IPS-NIHi11 (cell line): ENCODE measurements at regions not wholly inside any gene's neighbourhood (a gene's known extent, or its start where the extent isn't known, plus 50 kb on each side); places are given as distances from the start of the nearest gene placed in this dataset.

ENCODE experiments used
- DNase-seq: peaks from one replicate; pipeline ENCODE4 v3.0.0; 2012; ENCODE audit warnings: mixed read lengths, low spot score

GRCh38 chr13:111999352-111999751, 67.6 kb upstream of the SOX1 start:
- no peak for DNase-seq

GRCh38 chr13:112000888-112001287, 66.1 kb upstream of the SOX1 start:
- no peak for DNase-seq

GRCh38 chr13:112001571-112001970, 65.4 kb upstream of the SOX1 start:
- no peak for DNase-seq

- DNase-seq, result no peak
These were observed 63.6 kb upstream of the SOX1 start for GRCh38 chr13:112003396-112003795.

- no peak for DNase-seq
These were observed 63.0 kb upstream of the SOX1 start for GRCh38 chr13:112003941-112004340.

GRCh38 chr13:112005925-112006324, 61.0 kb upstream of the SOX1 start:
- no peak for DNase-seq

- DNase-seq, result no peak
These were observed 59.8 kb upstream of the SOX1 start for GRCh38 chr13:112007191-112007590.

- DNase-seq, result no peak
These were observed 56.2 kb upstream of the SOX1 start for GRCh38 chr13:112010714-112011113.

- peak; percentile 52 for DNase-seq
These were observed 54.8 kb upstream of the SOX1 start for GRCh38 chr13:112012016-112012704.

- DNase-seq, result no peak
These were observed 54.3 kb upstream of the SOX1 start for GRCh38 chr13:112012705-112013085.

GRCh38 chr13:112013665-112014064, 53.3 kb upstream of the SOX1 start:
- DNase-seq, result no peak

- no peak for DNase-seq
These were observed 52.1 kb upstream of the SOX1 start for GRCh38 chr13:112014857-112015256.
